Adrenal gland (tissue), 9 donors: ENCODE measurements at regions not wholly inside any gene's neighbourhood (a gene's known extent, or its start where the extent isn't known, plus 50 kb on each side); places are given as distances from the start of the nearest gene placed in this dataset.

Source experiments
- DNase-seq, 7 donors: peaks; one replicate each; pipeline ENCODE4 v3.0.0-alpha.2; 2019 to 2020
- H3K27ac ChIP-seq, 5 donors: fragments of 200-600 bp; sonication (generic) in 4 of 5; 1 replicate in 3 of 5; 2 replicates in 2 of 5; pipeline versions ENCODE4 v1.5.1 to v1.8.0; 2016 to 2020; ENCODE audit warnings: mild to moderate bottlenecking in 1 of 5
- H3K27me3 ChIP-seq: fragments of 200-600 bp; 2 replicates; pipeline ENCODE4 v1.8.0; 2021
- H3K36me3 ChIP-seq, 2 donors: fragments of 200-600 bp; replicated peaks in 1 of 2; 1 replicate in 1 of 2; 2 replicates in 1 of 2; pipeline versions ENCODE4 v1.5.1 to v1.8.0; 2018 to 2022
- H3K4me1 ChIP-seq, 2 donors: fragments of 200-600 bp; replicated peaks in 1 of 2; 1 replicate in 1 of 2; 2 replicates in 1 of 2; pipeline versions ENCODE4 v1.5.1 to v1.8.0; 2018 to 2021
- H3K4me3 ChIP-seq, 4 donors: fragments of 200-600 bp; sonication (generic) in 3 of 4; one replicate each; pipeline ENCODE4 v1.5.1; 2016 to 2018
- H3K9me3 ChIP-seq, 3 donors: fragments of 200-600 bp; sonication (generic) in 1 of 3; replicated peaks in 1 of 3; 1 replicate in 2 of 3; 2 replicates in 1 of 3; pipeline versions ENCODE4 v1.5.1 to v1.8.0; 2016 to 2021
- CTCF ChIP-seq, 6 experiments: fragments of 450-650 bp in 4 of 6; fragments of 200-600 bp in 2 of 6; sonication (generic) in 1 of 6; IDR thresholded peaks; 1 replicate in 5 of 6; 2 replicates in 1 of 6; pipeline versions ENCODE4 v1.5.1 to v1.8.0; 2016 to 2021; ENCODE audit warnings: antibody characterized with exemption in 6 of 6, mild to moderate bottlenecking in 2 of 6, moderate library complexity in 1 of 6
- POLR2A ChIP-seq, 2 donors: fragments of 450-650 bp; IDR thresholded peaks; one replicate each; pipeline ENCODE4 v1.6.1; 2017; ENCODE audit warnings: antibody characterized with exemption in 2 of 2, mild to moderate bottlenecking in 2 of 2, moderate library complexity in 1 of 2
- WGBS, 4 donors: extraction: QIAGEN DNeasy Blood & Tissue Kit in 2 of 4; methylation state at CpG; one replicate each; pipeline versions ENCODE4 v1.1.5 to v1.1.7; 2013 to 2017; 5-methylcytosine and 5-hydroxymethylcytosine counted together
- intact Hi-C, 2 donors: fragments of 100-400 bp; cut with DNase I; formaldehyde crosslinking; loops; one replicate each; pipeline versions ENCODE4 v1.14.1 to v1.15.0; 2022 to 2023
- donor health status: healthy with polysubstance abuse.
- donor health status: Bipolar disorder and iron deficiency.
- donor health status: DM: yes; HTN: yes; CAD: no.
- donor health status: DM: no; HTN: no; CAD: no.
- donor health status: DM: no; HTN: no; CAD: no.

- WGBS, 4 donors: 44 to 69% (median 57%) methylated on average over 1 of the region's 1 CpG
- no peaks in the 10 kb centered on the region for H3K36me3 ChIP-seq
- H3K4me1 ChIP-seq: no peaks in the 10 kb centered on the region
- DNase-seq: no peak
- TF ChIP-seq POLR2A (IDR thresholded peaks at IDR 0.05) (no peak), CTCF (IDR thresholded peaks at IDR 0.05) (no peak)
- no peaks in the 10 kb centered on the region for H3K9me3 ChIP-seq
- intact Hi-C loops: no loop called here
- H3K27me3 ChIP-seq: no peaks in the 10 kb centered on the region
- H3K4me3 ChIP-seq: no peak overlapping the region
- H3K27ac ChIP-seq: no peak overlapping the region
Measured at GRCh38 chr1:68571454-68572235, 74.8 kb upstream of the DEPDC1 start.

GRCh38 chr1:68585351-68585750 is 88.5 kb upstream of the DEPDC1 start:
- TF ChIP-seq CTCF (IDR thresholded peaks at IDR 0.05) (no peak), POLR2A (IDR thresholded peaks at IDR 0.05) (no peak)
- Histone ChIP-seq H3K27me3 (no peaks in the 10 kb centered on the region), H3K4me1 (no peaks in the 10 kb centered on the region), H3K4me3 (no peak overlapping the region), H3K36me3 (no peaks in the 10 kb centered on the region), H3K27ac (no peak overlapping the region), H3K9me3 (peaks cover 0 to 3% (median 0%) of the 10 kb centered on the region in 3 donors)
- 49 to 74% (median 58%) methylated on average over 2 of the region's 2 CpGs for WGBS, 4 donors
- no peak for DNase-seq
- intact Hi-C loops: no loop called here

- no peaks in the 10 kb centered on the region for H3K4me1 ChIP-seq
- intact Hi-C loops: no loop called here
- no peak overlapping the region for H3K27ac ChIP-seq
- TF ChIP-seq POLR2A (IDR thresholded peaks at IDR 0.05): no peak
- no peak for TF ChIP-seq CTCF (IDR thresholded peaks at IDR 0.05)
- no peak overlapping the region for H3K4me3 ChIP-seq
- no peak for DNase-seq
- no peaks in the 10 kb centered on the region for H3K36me3 ChIP-seq
- H3K9me3 ChIP-seq: peaks cover 0 to 3% (median 0%) of the 10 kb centered on the region in 3 donors
- H3K27me3 ChIP-seq: no peaks in the 10 kb centered on the region
Measured at GRCh38 chr1:68586766-68587165, 89.9 kb upstream of the DEPDC1 start.

GRCh38 chr1:68588304-68588703 is 91.4 kb upstream of the DEPDC1 start:
- Histone ChIP-seq H3K9me3 (no peaks in the 10 kb centered on the region), H3K36me3 (no peaks in the 10 kb centered on the region), H3K4me1 (no peaks in the 10 kb centered on the region), H3K27me3 (no peaks in the 10 kb centered on the region), H3K27ac (no peak overlapping the region), H3K4me3 (no peak overlapping the region)
- WGBS, 4 donors: 56 to 63% (median 58%) methylated on average over 3 of the region's 3 CpGs
- no peak for DNase-seq
- no peak for TF ChIP-seq CTCF (IDR thresholded peaks at IDR 0.05)
- no peak for TF ChIP-seq POLR2A (IDR thresholded peaks at IDR 0.05)
- intact Hi-C loops: no loop called here
